ENCODE measurements at regions not wholly inside any gene's neighbourhood (a gene's known extent, or its start where the extent isn't known, plus 50 kb on each side); places are given as distances from the start of the nearest gene placed in this dataset.
"Not testable (repeated sequence)": the region's sequence is repeated elsewhere in the genome, so short reads cannot be mapped to it uniquely, and the experiment has no call there.

- TF ChIP-seq CTCF (IDR thresholded peaks at IDR 0.05; ENCODE audit: unreplicated experiment in 3 of 3), result no peak
- no peak overlapping the region for H3K4me3 Mint-ChIP-seq
- H3K36me3 Mint-ChIP-seq (ENCODE audit: low read depth), result no peaks in the 10 kb centered on the region
- H3K9me3 Mint-ChIP-seq, result no peaks in the 10 kb centered on the region
- peak overlapping the region; percentile 72 to 93 (median 88) for H3K27ac Mint-ChIP-seq
- peaks cover 4% of the 10 kb centered on the region for H3K27me3 Mint-ChIP-seq (ENCODE audit: low read depth)
- peaks cover 54% of the 10 kb centered on the region for H3K4me1 Mint-ChIP-seq
These were observed 58.3 kb upstream of the MOCS2 start for GRCh38 chr5:53167836-53168235.

- H3K27me3 Mint-ChIP-seq (ENCODE audit: low read depth), result peaks cover 4% of the 10 kb centered on the region
- no peak for TF ChIP-seq CTCF (IDR thresholded peaks at IDR 0.05; ENCODE audit: unreplicated experiment in 3 of 3)
- H3K4me1 Mint-ChIP-seq, result peaks cover 39% of the 10 kb centered on the region
- no peak overlapping the region for H3K27ac Mint-ChIP-seq
- H3K36me3 Mint-ChIP-seq (ENCODE audit: low read depth), result no peaks in the 10 kb centered on the region
- H3K4me3 Mint-ChIP-seq, result no peak overlapping the region
- peaks cover 2% of the 10 kb centered on the region for H3K9me3 Mint-ChIP-seq
These were observed 60.4 kb upstream of the MOCS2 start for GRCh38 chr5:53169933-53170332.

GRCh38 chr5:53170746-53171349, 61.3 kb upstream of the MOCS2 start:
- H3K4me3 Mint-ChIP-seq, result no peak overlapping the region
- peak; percentile 59 to 71 (median 65) for TF ChIP-seq CTCF (IDR thresholded peaks at IDR 0.05; ENCODE audit: unreplicated experiment in 3 of 3)
- H3K27ac Mint-ChIP-seq, result no peak overlapping the region
- H3K9me3 Mint-ChIP-seq, result peaks cover 5% of the 10 kb centered on the region
- no peaks in the 10 kb centered on the region for H3K36me3 Mint-ChIP-seq (ENCODE audit: low read depth)
- peaks cover 30% of the 10 kb centered on the region for H3K4me1 Mint-ChIP-seq
- H3K27me3 Mint-ChIP-seq (ENCODE audit: low read depth), result peaks cover 4% of the 10 kb centered on the region

GRCh38 chr5:53172073-53172472, 62.5 kb upstream of the MOCS2 start:
- not testable (repeated sequence) for H3K27me3 Mint-ChIP-seq (ENCODE audit: low read depth)

GRCh38 chr5:53172630-53173029, 63.1 kb upstream of the MOCS2 start:
- no peak overlapping the region for H3K27ac Mint-ChIP-seq
- H3K36me3 Mint-ChIP-seq (ENCODE audit: low read depth), result no peaks in the 10 kb centered on the region
- no peak overlapping the region for H3K4me3 Mint-ChIP-seq
- H3K27me3 Mint-ChIP-seq (ENCODE audit: low read depth), result peaks cover 4% of the 10 kb centered on the region
- TF ChIP-seq CTCF (IDR thresholded peaks at IDR 0.05; ENCODE audit: unreplicated experiment in 3 of 3), result no peak
- H3K4me1 Mint-ChIP-seq, result peaks cover 20% of the 10 kb centered on the region
- peaks cover 8% of the 10 kb centered on the region for H3K9me3 Mint-ChIP-seq

More at GRCh38 chr5:53172073-53172472, 62.5 kb upstream of the MOCS2 start:
- not testable (repeated sequence) for H3K36me3 Mint-ChIP-seq (ENCODE audit: low read depth); H3K4me3 Mint-ChIP-seq; H3K27ac Mint-ChIP-seq; H3K9me3 Mint-ChIP-seq
- H3K4me1 Mint-ChIP-seq, result peaks cover 23% of the 10 kb centered on the region

GRCh38 chr5:53173083-53173482, 63.5 kb upstream of the MOCS2 start:
- peaks cover 8% of the 10 kb centered on the region for H3K9me3 Mint-ChIP-seq
- peaks cover 15% of the 10 kb centered on the region for H3K4me1 Mint-ChIP-seq
- no peaks in the 10 kb centered on the region for H3K36me3 Mint-ChIP-seq (ENCODE audit: low read depth)
- H3K27me3 Mint-ChIP-seq (ENCODE audit: low read depth), result no peaks in the 10 kb centered on the region
- H3K27ac Mint-ChIP-seq, result no peak overlapping the region
- H3K4me3 Mint-ChIP-seq, result no peak overlapping the region
- TF ChIP-seq CTCF (IDR thresholded peaks at IDR 0.05; ENCODE audit: unreplicated experiment in 3 of 3), result no peak

Measured in nephron (organoid).